ENCODE measurements at regions not wholly inside any gene's neighbourhood (a gene's known extent, or its start where the extent isn't known, plus 50 kb on each side); places are given as distances from the start of the nearest gene placed in this dataset.

DNA sequence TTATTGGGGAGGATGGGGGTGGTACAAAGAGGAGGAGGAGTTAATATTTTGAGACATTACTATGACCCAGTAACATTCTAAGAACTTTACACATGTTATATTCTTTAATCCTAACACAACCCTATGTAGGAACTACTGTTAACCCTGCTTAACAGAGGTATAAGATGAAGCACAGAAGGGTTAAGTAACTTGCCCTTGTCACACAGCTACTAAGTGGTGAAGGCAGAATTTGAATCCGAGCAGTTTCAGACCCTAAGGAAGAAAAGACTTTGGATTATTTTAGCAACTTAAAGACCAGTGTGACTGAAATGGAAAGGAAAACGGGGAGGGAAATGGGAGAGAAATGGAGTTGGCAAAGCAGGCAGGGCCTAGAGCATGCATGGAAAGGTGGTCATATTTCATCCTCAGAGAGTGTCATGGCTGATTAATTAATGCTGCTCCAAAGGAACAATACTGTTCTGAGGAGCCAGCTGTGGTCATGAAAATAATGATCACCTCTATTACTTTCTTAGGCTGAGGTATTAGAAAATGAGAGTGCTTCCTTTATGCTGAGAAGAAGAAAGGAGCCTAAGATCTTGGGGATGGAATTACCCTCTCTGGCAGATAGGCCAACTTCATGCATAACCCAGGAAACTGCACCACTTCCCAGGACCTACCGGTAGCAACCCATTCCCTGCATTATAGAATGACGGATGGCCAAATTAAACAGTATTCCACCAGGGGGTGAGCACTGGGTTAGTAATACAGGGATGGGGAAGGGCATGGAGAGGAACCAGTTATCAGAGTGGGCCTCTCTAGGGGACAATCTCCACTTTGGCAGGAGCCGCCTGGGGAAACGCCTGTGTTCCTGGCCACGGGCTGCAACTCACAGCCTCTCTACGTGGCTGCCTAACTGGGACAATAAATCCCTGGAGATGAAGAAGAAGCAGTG is 50.1 kb upstream of the TNFAIP3 start:
- Histone ChIP-seq H2BK5ac (ENCODE audit: insufficient read length, low read length) (no peak overlapping the region), H3K4me1 (ENCODE audit: insufficient read depth, low read length) (no peaks in the 10 kb centered on the region), H3K9ac (ENCODE audit: extremely low read depth, insufficient read length, low read length) (no peak overlapping the region), H3K14ac (ENCODE audit: insufficient read depth, low read length) (no peak overlapping the region), H2AK5ac (ENCODE audit: insufficient read length, low read length) (no peak overlapping the region), H4K8ac (replicated peaks; ENCODE audit: insufficient read length, low read depth, low read length) (no peak overlapping the region), H2AFZ (ENCODE audit: low read length) (no peak overlapping the region), H2BK15ac (ENCODE audit: low read depth, low read length) (no peak overlapping the region), H3K27ac (ENCODE audit: insufficient read length, low read depth, low read length) (no peak overlapping the region), H3K4me2 (ENCODE audit: insufficient read depth, insufficient read length, low read length) (no peak overlapping the region), H4K20me1 (ENCODE audit: control insufficient read depth, insufficient read depth, insufficient read length) (no peaks in the 10 kb centered on the region), H2BK12ac (ENCODE audit: insufficient read length, low read depth, low read length) (no peak overlapping the region), H3K56ac (ENCODE audit: insufficient read length, low read depth, low read length) (no peak overlapping the region), H3K18ac (ENCODE audit: insufficient read length, low read depth, low read length) (no peak overlapping the region), H2BK20ac (ENCODE audit: low read depth, low read length, poor library complexity, severe bottlenecking) (no peak overlapping the region), H3K4ac (ENCODE audit: low read depth, low read length) (no peak overlapping the region), H4K5ac (ENCODE audit: insufficient read length, low read depth, low read length) (no peak overlapping the region), H2BK120ac (ENCODE audit: low read depth, low read length, poor library complexity, severe bottlenecking) (no peak overlapping the region), H3K79me1 (ENCODE audit: insufficient read depth, low read depth, low read length, poor library complexity, severe bottlenecking) (no peaks in the 10 kb centered on the region), H3K27me3 (ENCODE audit: insufficient read depth, low read length) (no peaks in the 10 kb centered on the region), H3K79me2 (ENCODE audit: insufficient read depth, low read length) (no peaks in the 10 kb centered on the region), H3T11ph (ENCODE audit: low read length) (no peak overlapping the region), H3K23ac (ENCODE audit: insufficient read length, low read depth, low read length) (no peak overlapping the region), H3K9me3 (ENCODE audit: control insufficient read depth, low read depth, low read length) (no peaks in the 10 kb centered on the region), H4K91ac (ENCODE audit: insufficient read length, low read depth, low read length) (no peak overlapping the region), H3K23me2 (ENCODE audit: insufficient read length, low read depth, low read length, poor library complexity, severe bottlenecking) (no peaks in the 10 kb centered on the region)
- Mint-ChIP-seq H3K4me3 (no peak overlapping the region), H3K36me3 (ENCODE audit: insufficient read depth in 1 of 3, low read depth in 3 of 3) (no peaks in the 10 kb centered on the region), H3K27me3 (ENCODE audit: low read depth) (no peaks in the 10 kb centered on the region), H3K27ac (no peak overlapping the region), H3K4me1 (peaks cover 0 to under 1% of the 10 kb centered on the region in 2 experiments; a peak in 1 of 4 replicates), H3K9me3 (no peaks in the 10 kb centered on the region)
- TF ChIP-seq, protein P1, sequence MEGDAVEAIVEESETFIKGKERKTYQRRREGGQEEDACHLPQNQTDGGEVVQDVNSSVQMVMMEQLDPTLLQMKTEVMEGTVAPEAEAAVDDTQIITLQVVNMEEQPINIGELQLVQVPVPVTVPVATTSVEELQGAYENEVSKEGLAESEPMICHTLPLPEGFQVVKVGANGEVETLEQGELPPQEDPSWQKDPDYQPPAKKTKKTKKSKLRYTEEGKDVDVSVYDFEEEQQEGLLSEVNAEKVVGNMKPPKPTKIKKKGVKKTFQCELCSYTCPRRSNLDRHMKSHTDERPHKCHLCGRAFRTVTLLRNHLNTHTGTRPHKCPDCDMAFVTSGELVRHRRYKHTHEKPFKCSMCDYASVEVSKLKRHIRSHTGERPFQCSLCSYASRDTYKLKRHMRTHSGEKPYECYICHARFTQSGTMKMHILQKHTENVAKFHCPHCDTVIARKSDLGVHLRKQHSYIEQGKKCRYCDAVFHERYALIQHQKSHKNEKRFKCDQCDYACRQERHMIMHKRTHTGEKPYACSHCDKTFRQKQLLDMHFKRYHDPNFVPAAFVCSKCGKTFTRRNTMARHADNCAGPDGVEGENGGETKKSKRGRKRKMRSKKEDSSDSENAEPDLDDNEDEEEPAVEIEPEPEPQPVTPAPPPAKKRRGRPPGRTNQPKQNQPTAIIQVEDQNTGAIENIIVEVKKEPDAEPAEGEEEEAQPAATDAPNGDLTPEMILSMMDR (conservative IDR thresholded peaks at IDR 0.05) = no peak
- DNase-seq = no peak
- no CpG with 5 or more reads among the region's 8 CpGs for WGBS (ENCODE audit: extremely low coverage, insufficient read length, low lambda C conversion rate)

All from H9 (cell line).